ENCODE measurements at regions not wholly inside any gene's neighbourhood (a gene's known extent, or its start where the extent isn't known, plus 50 kb on each side); places are given as distances from the start of the nearest gene placed in this dataset.

DNA sequence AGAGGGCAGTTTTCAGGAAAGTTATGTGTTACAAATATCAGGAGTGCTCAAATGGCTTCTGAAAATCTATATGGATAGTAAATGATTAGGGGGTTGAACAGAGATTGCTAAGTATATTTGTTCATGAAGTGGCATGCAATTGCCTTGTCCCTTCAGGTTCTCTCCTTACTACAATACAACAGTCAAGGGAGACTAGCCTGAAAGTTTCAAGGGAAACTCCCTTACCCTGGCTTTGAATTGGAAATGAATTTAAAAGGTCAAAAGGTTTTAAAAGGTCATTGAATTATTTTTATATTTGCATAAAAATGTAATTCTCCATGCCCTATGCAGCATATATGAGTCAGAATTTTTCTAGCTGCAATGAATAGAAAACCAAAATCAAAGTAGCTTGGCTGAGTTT, 253.1 kb upstream of the SYT1 start:
- no peak for DNase-seq

GRCh38 chr12:78612190-78612589, 252.4 kb upstream of the SYT1 start:
- DNase-seq = no peak

GRCh38 chr12:78617683-78618082, 246.9 kb upstream of the SYT1 start:
- DNase-seq = no peak

GRCh38 chr12:78622529-78623195, 241.9 kb upstream of the SYT1 start:
- no peak for DNase-seq

DNA sequence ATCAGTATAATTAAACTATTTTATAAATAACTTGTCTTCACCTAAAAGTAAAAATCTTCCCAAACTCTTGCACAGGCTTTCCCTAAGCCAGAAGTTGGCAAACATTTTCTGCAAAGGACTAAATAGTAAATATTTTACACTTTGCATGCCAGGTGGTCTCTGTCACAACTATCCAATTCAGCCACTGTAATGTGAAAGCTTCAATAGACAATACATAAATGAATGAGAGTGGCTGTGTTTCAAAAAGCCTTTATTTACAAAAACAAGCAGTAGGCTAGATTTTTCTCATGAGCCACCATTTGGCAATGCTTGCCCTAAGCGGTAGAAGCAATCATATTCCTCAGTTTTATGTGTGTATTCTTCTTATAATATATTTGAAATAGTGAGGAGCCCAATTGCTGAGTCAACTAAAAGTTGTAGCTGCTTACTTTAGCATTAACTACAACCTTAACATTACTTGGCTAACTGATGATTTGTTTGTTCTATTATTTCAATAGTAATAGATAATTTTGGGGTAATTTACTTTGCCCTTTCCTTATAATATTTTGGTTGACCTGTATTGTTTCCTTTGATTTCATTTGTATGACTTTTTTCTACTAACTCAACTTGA, 236.0 kb upstream of the SYT1 start:
- DNase-seq = no peak

- DNase-seq = no peak
These were observed 228.2 kb upstream of the SYT1 start for GRCh38 chr12:78636231-78636855.

- no peak for DNase-seq
These were observed 222.6 kb upstream of the SYT1 start for GRCh38 chr12:78641837-78642423.

DNA sequence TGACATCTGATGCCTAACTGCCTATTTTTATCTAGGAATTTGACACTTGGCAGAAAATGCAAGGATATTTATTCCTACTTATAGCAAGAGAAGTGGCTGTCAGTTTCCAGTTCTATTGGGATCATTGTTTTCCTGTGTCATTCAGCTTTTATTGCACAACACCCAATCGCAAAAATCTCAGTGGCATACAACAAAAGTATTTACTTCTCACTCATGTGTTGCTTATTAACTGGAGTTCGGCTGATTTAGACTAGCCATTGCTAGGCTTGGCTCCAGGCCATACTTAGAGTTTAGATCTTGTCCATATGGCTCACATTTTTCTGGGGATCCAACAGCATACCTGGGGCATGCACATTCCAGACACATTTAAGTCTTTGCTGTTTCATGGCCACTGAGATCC, 218.6 kb upstream of the SYT1 start:
- DNase-seq = peak; percentile 14

DNA sequence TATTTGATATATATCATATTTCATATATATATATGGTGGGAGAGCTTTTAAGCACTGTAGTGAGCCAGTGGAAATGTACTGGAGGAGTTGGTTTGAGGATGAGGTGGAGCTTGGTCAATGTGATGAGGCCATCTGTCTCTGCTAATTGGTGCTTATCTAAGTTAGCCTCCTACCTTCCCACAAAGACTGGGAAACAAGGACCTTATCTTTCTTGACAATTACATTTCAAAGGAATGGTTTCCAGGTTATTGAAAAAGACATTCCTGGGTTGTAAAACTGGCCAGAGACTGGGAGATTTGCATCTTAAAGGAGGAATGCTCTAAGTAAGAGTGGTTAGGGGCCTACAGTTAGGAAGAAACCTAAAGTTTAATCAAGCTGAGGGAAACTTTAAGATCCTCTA, 212.8 kb upstream of the SYT1 start:
- no peak for DNase-seq

GRCh38 chr12:78666584-78666983, 198.0 kb upstream of the SYT1 start:
- no peak for DNase-seq

DNA sequence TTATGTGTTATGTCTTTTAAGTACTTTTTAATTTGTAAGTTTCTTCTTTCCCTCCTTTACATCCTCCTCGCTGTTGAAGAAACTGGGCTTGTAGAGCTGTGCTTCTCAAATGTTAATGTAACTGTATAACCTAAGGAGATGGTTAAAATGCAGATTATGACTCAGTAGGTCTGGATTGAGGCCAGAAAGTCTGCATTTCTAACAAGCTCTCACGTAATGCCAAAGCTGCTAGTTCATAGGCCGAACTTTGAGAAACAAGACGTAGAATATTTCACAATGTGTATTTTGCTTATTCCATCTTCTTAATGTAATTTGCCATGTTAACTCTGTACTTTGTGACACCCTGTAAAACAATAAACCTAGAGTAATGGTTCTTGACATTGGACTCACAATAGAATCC, 193.3 kb upstream of the SYT1 start:
- no peak for DNase-seq

DNA sequence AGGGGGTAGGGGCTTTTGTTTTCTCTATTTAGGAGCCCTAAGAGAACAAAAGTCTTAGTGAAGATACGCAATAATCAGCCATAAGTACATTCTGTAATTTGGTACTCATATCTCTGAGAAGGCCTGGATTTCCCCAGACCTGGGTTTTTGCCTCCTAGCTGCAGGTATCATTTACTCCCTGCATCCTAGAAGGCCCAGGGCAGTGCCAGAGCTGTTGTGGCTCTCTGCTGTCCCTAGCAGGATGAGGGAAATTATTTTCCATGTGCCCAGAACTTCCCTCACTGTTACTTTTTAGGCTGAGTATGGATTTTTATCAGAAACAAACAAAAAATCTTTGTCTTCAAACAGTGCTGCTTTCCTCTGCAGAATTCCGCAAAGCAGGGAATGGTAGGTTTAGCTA, 192.5 kb upstream of the SYT1 start:
- no peak for DNase-seq

- DNase-seq = peak; percentile 50
These were observed 190.1 kb upstream of the SYT1 start for GRCh38 chr12:78674311-78675090.

- DNase-seq = no peak
These were observed 184.0 kb upstream of the SYT1 start for GRCh38 chr12:78680596-78680995.

DNA sequence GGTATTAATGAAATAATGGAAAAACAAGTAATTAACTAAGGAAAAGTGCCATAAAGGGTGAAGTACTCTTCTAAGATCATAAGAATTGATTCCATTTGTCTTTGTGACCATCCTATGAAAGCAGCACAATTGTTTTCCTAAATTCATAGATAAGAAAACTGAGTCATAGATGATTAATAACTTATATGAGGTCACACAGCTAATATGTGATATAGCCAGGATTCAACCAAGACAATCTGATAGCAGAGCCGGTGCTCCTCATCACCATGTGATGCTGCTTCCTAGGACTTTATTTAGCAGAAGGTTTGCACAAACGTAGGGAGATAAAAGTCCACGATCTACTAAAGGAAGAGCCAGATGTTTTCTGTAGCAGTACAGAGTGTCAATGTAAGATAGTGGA, 181.5 kb upstream of the SYT1 start:
- no peak for DNase-seq

DNA sequence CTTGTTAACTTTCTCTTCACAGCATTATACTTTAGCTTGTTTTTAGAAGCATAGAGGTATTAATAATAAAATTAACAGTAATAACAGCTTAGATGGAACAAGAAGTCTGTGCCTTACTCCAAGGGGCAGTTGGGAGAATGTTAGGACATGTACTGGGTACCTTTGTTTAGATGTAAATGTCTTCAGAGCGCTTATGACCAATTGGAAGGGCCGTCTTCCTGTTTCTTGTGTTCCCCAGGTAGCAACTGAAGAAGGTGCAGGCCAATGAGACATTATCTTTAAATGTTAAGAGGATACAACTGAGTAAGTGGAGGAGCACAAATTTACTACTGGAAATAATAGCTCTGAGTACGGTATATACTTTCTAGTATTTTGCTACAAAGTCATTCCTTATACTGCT, 180.9 kb upstream of the SYT1 start:
- DNase-seq = no peak

DNA sequence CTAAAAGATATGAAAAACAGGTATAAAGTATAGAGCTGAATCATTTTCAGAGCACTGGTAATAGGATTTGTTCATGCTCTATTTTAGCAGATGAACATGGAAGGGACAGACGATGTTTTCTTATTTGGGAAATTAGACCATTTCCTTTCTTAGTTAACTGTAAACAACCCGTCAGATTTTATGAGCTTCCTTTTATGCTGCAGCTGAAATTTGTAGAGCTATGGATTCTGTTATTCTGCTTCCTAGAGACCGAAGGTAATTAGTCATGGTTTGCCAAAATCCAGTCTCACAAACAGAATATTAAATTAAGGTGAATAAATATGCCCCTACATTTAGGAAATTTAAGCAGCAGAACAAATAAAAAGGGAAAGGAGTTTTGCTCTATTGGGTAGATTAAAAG, 180.2 kb upstream of the SYT1 start:
- no peak for DNase-seq

DNA sequence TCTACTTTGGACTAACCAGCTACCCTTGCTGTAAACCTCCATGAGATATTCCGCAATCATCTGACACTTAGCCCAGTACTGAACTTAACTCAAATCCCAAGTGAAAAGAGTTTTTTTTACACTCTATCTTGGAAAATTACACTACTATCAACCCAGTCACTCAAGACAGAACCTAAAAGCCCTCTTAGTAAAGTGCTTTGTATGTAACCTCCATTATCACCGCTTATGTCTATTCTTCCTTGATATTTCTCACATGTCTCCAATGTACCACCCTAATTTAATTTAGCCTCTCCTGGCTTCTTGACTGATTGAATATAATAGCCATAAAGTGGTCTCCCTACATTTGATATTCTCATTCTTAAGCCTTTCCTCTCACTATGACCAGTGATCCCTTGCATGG, 168.8 kb upstream of the SYT1 start:
- no peak for DNase-seq

DNA sequence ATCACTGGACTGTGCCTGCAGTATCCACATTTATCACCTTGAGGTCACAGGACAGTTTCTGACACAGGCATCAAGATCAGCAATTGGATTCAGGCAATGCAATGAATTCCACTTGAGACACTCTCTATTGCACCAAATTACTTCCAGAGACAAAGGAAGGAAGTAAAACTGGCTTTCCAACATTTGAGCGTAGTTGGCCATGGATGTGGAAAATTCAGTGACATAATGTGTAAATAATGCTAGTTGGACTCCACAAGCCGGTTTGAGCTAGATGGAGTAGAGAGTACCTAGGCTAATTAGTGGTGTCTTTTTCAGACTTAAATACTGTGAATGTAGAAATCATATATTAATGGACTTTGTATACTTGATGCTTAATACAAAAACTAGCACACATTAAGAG, 168.3 kb upstream of the SYT1 start:
- DNase-seq = no peak

GRCh38 chr12:78697817-78698415, 166.7 kb upstream of the SYT1 start:
- no peak for DNase-seq

DNA sequence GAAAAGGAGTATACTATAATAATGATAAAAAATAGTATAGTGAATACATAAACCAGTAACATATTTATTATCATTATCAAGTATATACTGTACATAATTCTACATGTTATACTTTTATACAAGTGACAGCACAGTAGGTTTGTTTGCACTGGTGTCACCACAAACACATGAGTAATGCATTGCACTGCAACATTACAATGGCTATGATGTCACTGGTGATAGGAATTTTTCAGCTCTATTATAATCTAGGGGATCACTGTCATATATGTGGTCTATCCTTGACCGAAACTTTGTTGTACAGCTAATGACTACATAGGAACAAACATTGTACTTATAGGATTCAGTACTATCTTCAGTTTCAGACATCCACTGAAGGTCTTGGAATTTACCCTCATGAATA, 165.8 kb upstream of the SYT1 start:
- no peak for DNase-seq

DNA sequence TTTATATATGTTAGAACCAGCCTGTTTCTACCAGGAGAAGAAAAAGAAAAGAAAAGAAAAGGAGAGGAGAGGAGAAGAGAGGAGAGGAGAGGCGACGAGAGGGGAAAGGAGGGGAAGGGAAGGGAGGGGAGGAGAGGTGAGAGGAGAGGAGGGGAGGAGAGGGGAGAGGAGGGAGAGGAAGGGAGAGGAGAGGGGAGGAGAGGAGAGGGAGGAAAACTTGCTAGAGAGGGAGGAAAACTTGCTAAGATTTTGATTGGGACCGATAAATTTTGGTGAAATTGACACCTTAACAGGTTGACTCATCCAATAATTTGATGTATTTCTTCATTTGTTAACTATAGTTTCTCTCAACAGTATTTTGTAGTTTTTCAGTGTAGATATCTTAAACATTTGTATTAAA, 164.0 kb upstream of the SYT1 start:
- no peak for DNase-seq
